Hepatocyte (in vitro differentiated cells): ENCODE measurements at regions not wholly inside any gene's neighbourhood (a gene's known extent, or its start where the extent isn't known, plus 50 kb on each side); places are given as distances from the start of the nearest gene placed in this dataset.

Experiments
- DNase-seq: peaks from one replicate; pipeline ENCODE4 v3.0.0-alpha.2; 2016; ENCODE audit warnings: low spot score
- H2AFZ ChIP-seq: fragments of 200-600 bp; sonication (generic); 2 replicates; pipeline ENCODE4 v1.6.0; 2016; ENCODE audit warnings: antibody characterized with exemption, mild to moderate bottlenecking
- H3K27ac ChIP-seq: fragments of 200-600 bp; sonication (generic); 2 replicates; pipeline ENCODE4 v1.5.1; 2016; ENCODE audit warnings: mild to moderate bottlenecking
- H3K27me3 ChIP-seq: fragments of 200-600 bp; sonication (generic); 2 replicates; pipeline ENCODE4 v1.6.1; 2016
- H3K36me3 ChIP-seq: fragments of 200-600 bp; sonication (generic); replicated peaks from 2 replicates; pipeline ENCODE4 v1.5.1; 2016; ENCODE audit warnings: low read depth; ENCODE audit not compliant: insufficient read depth
- H3K4me1 ChIP-seq: fragments of 200-600 bp; sonication (generic); 2 replicates; pipeline ENCODE4 v1.5.1; 2016; ENCODE audit warnings: mild to moderate bottlenecking, moderate library complexity; ENCODE audit not compliant: insufficient read depth
- H3K4me2 ChIP-seq: fragments of 200-600 bp; sonication (generic); 2 replicates; pipeline ENCODE4 v1.6.0; 2016
- H3K4me3 ChIP-seq: fragments of 200-600 bp; sonication (generic); 2 replicates; pipeline ENCODE4 v1.5.1; 2016; ENCODE audit warnings: mild to moderate bottlenecking
- H3K79me2 ChIP-seq: fragments of 200-600 bp; sonication (generic); 2 replicates; pipeline ENCODE4 v1.6.0; 2017; ENCODE audit warnings: mild to moderate bottlenecking
- H3K9me2 ChIP-seq: fragments of 200-600 bp; sonication (generic); replicated peaks from 2 replicates; pipeline ENCODE4 v1.6.0; 2017; ENCODE audit warnings: mild to moderate bottlenecking; ENCODE audit not compliant: insufficient read depth
- H3K9me3 ChIP-seq: fragments of 200-600 bp; sonication (generic); 2 replicates; pipeline ENCODE4 v1.5.1; 2016; ENCODE audit warnings: low read depth, mild to moderate bottlenecking
- H4K20me1 ChIP-seq: fragments of 200-600 bp; sonication (generic); 2 replicates; pipeline ENCODE4 v1.6.0; 2016; ENCODE audit warnings: mild to moderate bottlenecking; ENCODE audit not compliant: insufficient read depth, poor library complexity, severe bottlenecking
- EZH2 ChIP-seq: fragments of 200-600 bp; sonication (generic); IDR thresholded peaks from 2 replicates; pipeline ENCODE4 v1.6.1; 2016; ENCODE audit warnings: antibody characterized with exemption, mild to moderate bottlenecking, borderline replicate concordance
- EZH2phosphoT487 ChIP-seq: fragments of 200-600 bp; sonication (generic); IDR thresholded peaks from one replicate; pipeline ENCODE4 v1.6.1; 2018; ENCODE audit warnings: antibody characterized with exemption, mild to moderate bottlenecking, low read depth, moderate library complexity; ENCODE audit not compliant: unreplicated experiment, severe bottlenecking
- WGBS: methylation state at CpG from one replicate; pipeline ENCODE4 v1.1.6; 2016; ENCODE audit warnings: low lambda C conversion rate; ENCODE audit errors: missing lambda C conversion rate; 5-methylcytosine and 5-hydroxymethylcytosine counted together
- TF ChIP-seq, protein P1 (sequence below): fragments of 200-600 bp; sonication (generic); IDR thresholded peaks from 2 replicates; pipeline ENCODE4 v1.5.1; 2016; ENCODE audit warnings: antibody characterized with exemption, mild to moderate bottlenecking; ENCODE audit not compliant: poor library complexity

DNA sequence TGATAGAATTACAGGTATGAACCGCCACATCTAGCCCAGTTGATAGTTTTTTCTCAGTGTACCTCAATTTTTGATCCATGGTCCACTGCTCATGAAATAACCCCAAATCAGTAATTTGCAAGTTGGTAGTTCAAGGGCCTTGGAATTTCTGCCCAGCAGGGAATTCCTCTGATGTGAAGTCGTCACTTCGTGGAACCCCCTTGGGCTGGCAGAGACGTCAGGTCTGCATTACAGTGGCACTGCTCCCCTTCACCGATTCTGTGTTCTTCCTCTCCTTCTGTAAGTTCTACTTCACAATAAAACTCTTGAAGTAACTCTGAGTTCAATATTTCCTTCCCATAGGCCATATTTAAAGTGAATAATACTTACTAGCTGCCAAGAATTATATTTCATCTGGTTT lies 881.0 kb downstream of the OTOL1 start:
- WGBS, result 84% methylated on average over 5 of the region's 5 CpGs
- H2AFZ ChIP-seq, result no peak overlapping the region
- H3K36me3 ChIP-seq, result no peaks in the 10 kb centered on the region
- H4K20me1 ChIP-seq, result no peaks in the 10 kb centered on the region
- H3K9me2 ChIP-seq, result no peaks in the 10 kb centered on the region
- no peak overlapping the region for H3K4me2 ChIP-seq
- DNase-seq, result no peak
- H3K9me3 ChIP-seq, result no peaks in the 10 kb centered on the region
- no peaks in the 10 kb centered on the region for H3K79me2 ChIP-seq
- no peaks in the 10 kb centered on the region for H3K27me3 ChIP-seq
- TF ChIP-seq, protein P1, sequence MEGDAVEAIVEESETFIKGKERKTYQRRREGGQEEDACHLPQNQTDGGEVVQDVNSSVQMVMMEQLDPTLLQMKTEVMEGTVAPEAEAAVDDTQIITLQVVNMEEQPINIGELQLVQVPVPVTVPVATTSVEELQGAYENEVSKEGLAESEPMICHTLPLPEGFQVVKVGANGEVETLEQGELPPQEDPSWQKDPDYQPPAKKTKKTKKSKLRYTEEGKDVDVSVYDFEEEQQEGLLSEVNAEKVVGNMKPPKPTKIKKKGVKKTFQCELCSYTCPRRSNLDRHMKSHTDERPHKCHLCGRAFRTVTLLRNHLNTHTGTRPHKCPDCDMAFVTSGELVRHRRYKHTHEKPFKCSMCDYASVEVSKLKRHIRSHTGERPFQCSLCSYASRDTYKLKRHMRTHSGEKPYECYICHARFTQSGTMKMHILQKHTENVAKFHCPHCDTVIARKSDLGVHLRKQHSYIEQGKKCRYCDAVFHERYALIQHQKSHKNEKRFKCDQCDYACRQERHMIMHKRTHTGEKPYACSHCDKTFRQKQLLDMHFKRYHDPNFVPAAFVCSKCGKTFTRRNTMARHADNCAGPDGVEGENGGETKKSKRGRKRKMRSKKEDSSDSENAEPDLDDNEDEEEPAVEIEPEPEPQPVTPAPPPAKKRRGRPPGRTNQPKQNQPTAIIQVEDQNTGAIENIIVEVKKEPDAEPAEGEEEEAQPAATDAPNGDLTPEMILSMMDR, result no peak
- no peak for TF ChIP-seq EZH2phosphoT487
- no peak for TF ChIP-seq EZH2
- no peak overlapping the region for H3K27ac ChIP-seq
- no peaks in the 10 kb centered on the region for H3K4me1 ChIP-seq
- H3K4me3 ChIP-seq, result no peak overlapping the region

DNA sequence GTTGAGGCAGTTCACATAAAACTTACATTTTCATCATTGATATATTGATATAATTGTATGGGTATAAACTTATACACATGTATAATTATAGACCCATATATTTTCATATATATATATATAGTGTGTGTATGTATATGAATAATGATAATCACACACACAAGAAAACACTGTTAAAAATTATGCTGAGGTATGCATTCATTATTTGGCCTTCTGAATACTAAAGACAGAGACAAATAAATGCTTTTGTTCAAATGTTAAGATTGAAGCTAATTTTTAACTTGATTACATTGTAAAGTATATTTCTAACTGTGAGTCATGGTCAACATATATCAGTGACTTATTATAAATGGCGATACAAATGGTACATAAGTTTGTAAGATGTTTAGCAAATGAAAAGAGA lies 888.8 kb downstream of the OTOL1 start:
- H3K9me3 ChIP-seq, result no peaks in the 10 kb centered on the region
- H3K79me2 ChIP-seq, result no peaks in the 10 kb centered on the region
- no peak overlapping the region for H3K27ac ChIP-seq
- DNase-seq, result no peak
- no peak overlapping the region for H3K4me2 ChIP-seq
- no peak overlapping the region for H3K4me3 ChIP-seq
- WGBS, result 88% methylated on average over 1 of the region's 1 CpG
- H3K9me2 ChIP-seq, result no peaks in the 10 kb centered on the region
- H3K27me3 ChIP-seq, result no peaks in the 10 kb centered on the region
- H4K20me1 ChIP-seq, result no peaks in the 10 kb centered on the region
- TF ChIP-seq, protein P1, result no peak
- no peak for TF ChIP-seq EZH2
- no peak for TF ChIP-seq EZH2phosphoT487
- no peaks in the 10 kb centered on the region for H3K36me3 ChIP-seq
- H3K4me1 ChIP-seq, result no peaks in the 10 kb centered on the region
- H2AFZ ChIP-seq, result no peak overlapping the region

DNA sequence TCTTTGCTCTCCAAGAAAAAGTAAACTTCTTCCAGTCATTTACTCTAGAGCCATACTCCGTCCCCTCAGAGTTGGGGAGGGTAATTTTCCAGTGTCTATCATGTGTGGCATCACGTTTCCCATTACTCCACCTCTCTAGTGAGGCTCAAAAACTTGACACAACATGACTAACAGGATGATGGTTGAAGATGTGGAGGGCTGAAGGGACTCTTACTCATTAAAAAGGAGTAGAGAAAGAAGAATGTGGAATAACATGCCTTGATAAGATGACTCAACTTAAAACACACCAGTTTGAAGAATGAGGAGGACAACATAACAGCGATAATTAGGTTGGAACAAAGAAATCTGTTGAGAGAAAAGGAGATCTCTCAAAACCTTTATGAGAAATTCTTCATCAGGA lies 894.3 kb downstream of the OTOL1 start:
- H3K4me1 ChIP-seq, result no peaks in the 10 kb centered on the region

More for the DNA sequence above, 894.3 kb downstream of the OTOL1 start:
- no peaks in the 10 kb centered on the region for H3K9me2 ChIP-seq
- H3K27ac ChIP-seq, result no peak overlapping the region
- WGBS, result 80% methylated on average over 3 of the region's 3 CpGs
- H3K27me3 ChIP-seq, result no peaks in the 10 kb centered on the region
- H3K4me3 ChIP-seq, result no peak overlapping the region
- H3K36me3 ChIP-seq, result no peaks in the 10 kb centered on the region
- no peak overlapping the region for H3K4me2 ChIP-seq
- H2AFZ ChIP-seq, result no peak overlapping the region
- TF ChIP-seq EZH2phosphoT487 (no peak), EZH2 (no peak)
- TF ChIP-seq, protein P1, result no peak
- no peaks in the 10 kb centered on the region for H3K79me2 ChIP-seq
- DNase-seq, result no peak
- H4K20me1 ChIP-seq, result no peaks in the 10 kb centered on the region
- no peaks in the 10 kb centered on the region for H3K9me3 ChIP-seq
